ENCODE measurements at regions not wholly inside any gene's neighbourhood (a gene's known extent, or its start where the extent isn't known, plus 50 kb on each side); places are given as distances from the start of the nearest gene placed in this dataset.
"Not testable (repeated sequence)": the region's sequence is repeated elsewhere in the genome, so short reads cannot be mapped to it uniquely, and the experiment has no call there.

DNA sequence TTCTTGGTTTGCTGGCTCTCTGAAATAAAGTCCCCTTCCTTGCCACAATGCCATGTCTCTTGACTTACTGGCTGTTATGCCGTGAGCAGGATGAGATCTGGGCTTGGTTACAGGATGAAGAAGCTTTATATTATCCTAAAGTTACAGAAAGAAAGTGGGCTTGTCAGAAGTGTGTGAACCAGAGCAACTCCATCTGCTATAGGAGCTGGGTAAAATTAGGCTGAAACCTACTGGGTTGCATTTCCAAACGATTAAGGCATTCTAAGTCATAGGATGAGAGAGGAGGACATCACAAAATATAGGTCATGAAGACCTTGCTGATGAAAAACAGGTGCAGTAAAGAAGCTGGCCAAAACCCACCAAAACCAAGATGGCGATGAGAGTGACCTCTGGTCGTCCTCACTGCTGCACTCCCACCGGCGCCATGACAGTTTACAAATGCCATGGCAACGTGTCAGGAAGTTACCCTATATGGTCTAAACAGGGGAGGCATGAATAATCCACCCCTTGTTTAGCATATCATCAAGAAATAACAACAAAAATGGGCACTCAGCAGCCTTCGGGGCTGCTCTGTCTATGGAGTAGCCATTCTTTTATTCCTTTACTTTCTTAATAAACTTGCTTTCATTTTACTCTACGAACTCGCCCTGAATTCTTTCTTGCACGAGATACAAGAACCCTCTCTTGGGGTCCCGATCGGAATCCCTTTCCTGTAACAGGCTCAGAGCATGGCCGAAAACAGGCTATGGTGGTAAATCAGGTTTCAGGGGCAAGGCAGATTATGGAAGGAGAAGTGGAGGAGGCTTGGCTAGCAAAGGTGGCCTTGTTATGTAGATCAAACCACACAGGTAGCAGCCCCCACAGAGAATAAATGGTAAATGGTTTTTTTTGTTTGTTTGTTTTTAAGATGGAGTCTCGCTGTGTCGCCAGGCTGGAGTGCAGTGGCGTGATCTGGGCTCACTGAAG lies 81.3 kb upstream of the C16orf82 start:
- no peak for DNase-seq (ENCODE audit: low spot score)

DNA sequence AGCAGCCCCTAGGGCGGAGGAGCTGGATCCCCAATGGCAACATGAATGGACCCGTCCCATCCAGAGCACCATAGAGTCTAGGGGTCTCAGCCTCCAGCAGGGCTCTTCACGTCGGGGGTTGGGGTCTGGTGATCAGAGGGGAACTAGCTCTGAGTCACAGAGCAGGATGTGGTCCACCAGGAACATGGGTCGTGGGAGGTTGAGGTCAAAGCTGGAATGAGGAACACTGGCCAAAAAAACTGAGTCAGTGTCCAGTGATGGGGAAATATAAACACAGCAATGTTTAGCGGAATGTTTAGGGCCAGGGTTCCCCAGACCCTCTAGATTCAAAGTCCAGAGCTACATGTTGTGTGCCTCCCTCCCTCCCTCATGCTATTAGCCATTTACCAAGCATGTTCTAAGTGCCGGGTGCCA lies 79.1 kb upstream of the C16orf82 start:
- DNase-seq (ENCODE audit: low spot score), result no peak

DNA sequence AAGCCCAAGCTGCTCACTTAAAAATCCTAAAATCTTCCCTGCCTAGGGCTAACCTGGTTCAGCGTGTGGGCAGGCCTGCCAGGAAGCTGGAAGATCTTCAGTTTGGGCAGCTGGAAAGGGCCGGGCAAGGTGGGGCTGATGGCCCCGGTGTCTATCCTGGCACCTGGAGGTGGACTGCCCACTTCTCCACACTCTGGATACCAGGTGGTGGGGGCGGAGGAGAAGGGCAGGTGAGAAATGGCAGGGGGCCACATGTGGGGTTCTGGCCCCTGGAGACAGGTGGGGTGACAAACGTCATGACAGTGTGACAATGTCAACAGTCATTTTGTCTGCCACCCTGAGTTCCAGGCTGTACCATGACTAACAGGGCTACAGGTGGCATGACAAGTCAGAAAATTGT lies 78.5 kb upstream of the C16orf82 start:
- no peak for DNase-seq (ENCODE audit: low spot score)

DNA sequence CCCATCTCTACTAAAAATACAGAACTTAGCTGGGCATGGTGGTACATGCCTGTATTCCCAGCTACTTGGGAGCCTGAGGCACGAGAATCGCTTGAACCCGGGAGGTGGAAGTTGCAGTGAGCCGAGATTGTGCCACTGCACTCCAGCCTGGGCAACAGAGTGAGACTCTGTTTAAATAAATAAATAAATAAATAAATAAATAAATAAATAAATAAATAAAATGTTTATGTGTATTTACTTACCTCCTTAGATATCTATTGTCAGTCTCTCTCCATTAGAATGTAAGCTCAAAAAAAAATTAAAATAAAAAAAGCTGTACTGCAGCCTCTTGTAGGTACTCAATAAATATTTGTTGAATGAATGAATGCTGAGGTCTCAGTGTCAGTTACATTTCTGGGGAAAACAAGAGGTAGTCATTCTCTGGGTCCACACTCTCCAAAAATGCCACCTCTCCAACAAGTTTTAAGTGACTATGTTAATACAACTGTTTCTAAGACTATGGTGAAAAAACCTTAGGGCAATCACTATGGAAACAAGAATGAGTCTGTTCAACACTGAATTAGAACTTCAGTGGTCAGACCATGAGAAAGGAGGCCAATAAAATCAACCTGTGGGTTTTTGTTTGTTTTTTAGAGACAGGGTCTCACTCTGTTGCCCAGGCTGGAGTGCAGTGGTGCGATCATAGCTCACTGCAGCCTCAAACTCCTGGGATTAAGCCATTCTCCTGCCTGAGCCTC lies 76.2 kb upstream of the C16orf82 start:
- not testable (repeated sequence) for DNase-seq (ENCODE audit: low spot score)

DNA sequence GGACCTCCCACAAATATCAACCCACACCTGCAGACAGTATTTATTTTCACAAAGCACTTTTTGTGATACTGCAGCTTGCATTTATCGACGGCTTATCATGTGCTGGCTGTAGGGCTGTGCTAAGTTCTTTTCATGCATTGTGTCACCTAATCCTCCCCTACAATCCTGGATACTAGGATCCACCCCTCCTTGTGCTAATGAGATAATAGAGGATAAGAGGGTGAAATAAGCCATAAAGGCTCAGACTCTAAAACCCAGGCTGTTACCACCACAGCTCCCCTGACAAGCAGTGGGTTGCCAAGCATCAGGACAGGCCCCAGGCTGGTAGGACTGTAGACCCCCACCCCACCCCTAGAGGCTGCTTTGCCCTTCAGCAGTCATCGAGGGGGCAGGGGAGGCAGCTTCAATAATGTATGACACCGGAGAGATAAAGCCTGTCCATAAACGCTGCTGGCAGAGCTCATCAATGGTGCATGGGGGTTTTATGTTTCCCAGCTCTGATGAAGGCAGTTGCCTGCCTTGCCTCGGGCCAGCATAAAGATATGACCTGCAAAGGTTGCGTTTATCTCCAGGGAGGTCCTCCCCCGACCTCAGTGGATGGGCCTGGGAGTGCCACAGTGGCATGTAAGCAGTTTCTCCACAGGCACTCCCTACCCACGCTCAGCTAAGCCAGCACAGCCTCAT lies 73.9 kb upstream of the C16orf82 start:
- no peak for DNase-seq (ENCODE audit: low spot score)

DNA sequence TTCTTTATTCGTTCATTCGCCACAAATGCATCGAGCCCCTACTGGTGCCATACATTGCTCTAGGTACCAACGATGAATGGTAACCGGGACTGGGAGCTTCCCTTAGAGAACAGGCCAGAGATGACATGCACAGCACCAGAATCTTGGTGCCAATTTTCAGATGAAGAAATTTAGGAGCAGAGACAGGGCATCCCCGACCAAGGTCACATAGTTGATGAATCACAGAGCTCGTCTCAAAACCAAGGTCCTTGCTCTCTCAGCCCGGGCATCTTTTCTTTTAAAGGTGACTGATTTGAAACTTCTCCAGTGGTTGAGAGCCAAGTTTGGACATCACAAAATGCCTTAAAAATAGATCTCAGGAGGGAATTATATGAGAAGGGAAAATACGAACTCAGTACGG lies 73.2 kb upstream of the C16orf82 start:
- DNase-seq (ENCODE audit: low spot score), result no peak

DNA sequence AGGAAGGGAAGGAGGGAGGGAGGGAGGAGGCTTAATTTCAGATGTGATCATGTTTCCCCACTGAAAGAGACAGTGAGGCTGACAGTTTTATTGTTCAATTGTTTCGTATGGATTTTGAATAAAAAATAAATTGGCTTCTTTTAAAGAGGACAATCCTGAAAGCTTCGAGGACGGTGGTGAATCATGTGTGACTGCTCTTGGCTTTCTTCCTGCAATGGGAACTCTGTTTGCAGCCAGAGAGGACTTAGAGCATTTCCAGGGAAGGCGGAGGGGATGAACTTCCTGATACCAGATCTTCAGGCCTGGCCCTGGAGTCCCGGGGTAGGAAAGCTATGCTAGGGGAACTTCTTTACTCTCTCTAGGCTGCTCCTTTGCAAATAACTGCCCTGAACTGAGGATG lies 72.8 kb upstream of the C16orf82 start:
- no peak for DNase-seq (ENCODE audit: low spot score)

DNA sequence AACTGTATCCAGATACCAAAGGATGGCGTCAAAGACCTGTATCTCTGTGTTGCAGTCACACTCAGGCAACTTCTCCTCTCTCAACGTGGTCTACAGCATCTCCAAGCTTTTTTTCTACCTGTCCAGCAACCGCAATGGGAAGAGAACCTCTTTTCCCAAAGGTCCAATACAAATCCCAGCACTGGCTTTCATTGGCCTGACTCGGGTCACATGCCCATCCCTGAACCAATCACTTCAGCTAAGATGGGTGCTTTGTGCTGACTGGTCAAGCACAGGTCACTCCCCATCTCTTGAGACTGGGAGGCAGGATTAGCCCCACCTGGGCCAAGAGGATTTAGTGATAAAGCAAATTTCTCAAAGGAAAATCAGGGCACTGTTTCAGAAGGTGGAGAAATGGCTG lies 71.2 kb upstream of the C16orf82 start:
- no peak for DNase-seq (ENCODE audit: low spot score)

DNA sequence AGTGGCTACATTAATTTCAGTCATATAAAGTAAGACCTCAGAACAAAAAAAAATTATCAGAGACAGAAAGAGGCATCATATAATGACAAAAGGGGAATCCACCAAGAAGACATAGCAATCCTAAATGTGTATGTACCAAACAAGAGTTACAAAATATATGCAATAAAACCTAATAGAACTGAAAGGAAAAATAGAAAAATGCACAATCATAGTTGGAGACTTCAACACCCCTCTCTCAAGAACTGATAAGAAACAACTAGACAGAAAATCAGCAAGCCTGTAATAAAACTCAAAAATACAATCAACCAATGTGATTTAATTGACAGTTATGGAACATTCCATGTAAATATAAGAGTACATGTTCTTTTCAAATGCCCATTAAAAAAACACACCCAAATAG lies 61.3 kb upstream of the C16orf82 start:
- no peak for DNase-seq (ENCODE audit: low spot score)
